ENCODE measurements at regions not wholly inside any gene's neighbourhood (a gene's known extent, or its start where the extent isn't known, plus 50 kb on each side); places are given as distances from the start of the nearest gene placed in this dataset.
A peak's percentile ranks its signal among the peaks of the same experiment; 100 is the strongest.

- Histone ChIP-seq H3K4me1 (ENCODE audit: insufficient read depth, low read length) (no peaks in the 10 kb centered on the region), H3F3A (ENCODE audit: low read length, unreplicated experiment) (no peaks in the 10 kb centered on the region), H3K36me3 (ENCODE audit: low read depth, low read length) (no peaks in the 10 kb centered on the region), H3K27me3 (ENCODE audit: low read length) (no peaks in the 10 kb centered on the region), H2AFZ (ENCODE audit: low read length) (no peak overlapping the region), H3K9me2 (replicated peaks; ENCODE audit: low read length) (no peaks in the 10 kb centered on the region), H3K27ac (ENCODE audit: low read length) (no peak overlapping the region), H3K4me2 (ENCODE audit: low read length) (no peak overlapping the region), H3K9me3 (ENCODE audit: low read length) (no peaks in the 10 kb centered on the region), H4K20me1 (ENCODE audit: low read length) (no peaks in the 10 kb centered on the region), H3K4me3 (ENCODE audit: low read length) (no peak overlapping the region), H3K79me2 (ENCODE audit: low read length) (no peaks in the 10 kb centered on the region), H3K9ac (ENCODE audit: low read length) (no peak overlapping the region)
- ChIA-PET CTCF (interaction anchor here (0.6 to 1.5 kb wide), 4 partner anchors 56 to 201 kb away, joined by 4 to 32 read pairs (median 4); no protein-coding TSS in a partner anchor), POLR2A (ENCODE audit: unreplicated experiment) (interaction anchor here (0.6 kb wide), 2 partner anchors 25 to 147 kb away, joined by 3 to 8 read pairs; no protein-coding TSS in a partner anchor)
- TF ChIP-seq, protein P1, sequence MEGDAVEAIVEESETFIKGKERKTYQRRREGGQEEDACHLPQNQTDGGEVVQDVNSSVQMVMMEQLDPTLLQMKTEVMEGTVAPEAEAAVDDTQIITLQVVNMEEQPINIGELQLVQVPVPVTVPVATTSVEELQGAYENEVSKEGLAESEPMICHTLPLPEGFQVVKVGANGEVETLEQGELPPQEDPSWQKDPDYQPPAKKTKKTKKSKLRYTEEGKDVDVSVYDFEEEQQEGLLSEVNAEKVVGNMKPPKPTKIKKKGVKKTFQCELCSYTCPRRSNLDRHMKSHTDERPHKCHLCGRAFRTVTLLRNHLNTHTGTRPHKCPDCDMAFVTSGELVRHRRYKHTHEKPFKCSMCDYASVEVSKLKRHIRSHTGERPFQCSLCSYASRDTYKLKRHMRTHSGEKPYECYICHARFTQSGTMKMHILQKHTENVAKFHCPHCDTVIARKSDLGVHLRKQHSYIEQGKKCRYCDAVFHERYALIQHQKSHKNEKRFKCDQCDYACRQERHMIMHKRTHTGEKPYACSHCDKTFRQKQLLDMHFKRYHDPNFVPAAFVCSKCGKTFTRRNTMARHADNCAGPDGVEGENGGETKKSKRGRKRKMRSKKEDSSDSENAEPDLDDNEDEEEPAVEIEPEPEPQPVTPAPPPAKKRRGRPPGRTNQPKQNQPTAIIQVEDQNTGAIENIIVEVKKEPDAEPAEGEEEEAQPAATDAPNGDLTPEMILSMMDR (conservative IDR thresholded peaks at IDR 0.05; ENCODE audit: low read depth, low read length) = peak; percentile 92
- no peak for TF ChIP-seq EZH2 (IDR thresholded peaks at IDR 0.05; ENCODE audit: low read length, unreplicated experiment)
- no TSS peak for BruUV-seq (replicated peaks)
- DNase-seq (peak; percentile 77), ATAC-seq (peak; percentile 100)
- intact Hi-C loops (cut with micrococcal nuclease) = loop anchor here (1.0 to 5.0 kb wide), 6 partner anchors 21 to 205 kb away; partner anchors contain the start of gene WLS
Observed at GRCh38 chr1:68321084-68321685, 88.9 kb upstream of the WLS start.

DNA sequence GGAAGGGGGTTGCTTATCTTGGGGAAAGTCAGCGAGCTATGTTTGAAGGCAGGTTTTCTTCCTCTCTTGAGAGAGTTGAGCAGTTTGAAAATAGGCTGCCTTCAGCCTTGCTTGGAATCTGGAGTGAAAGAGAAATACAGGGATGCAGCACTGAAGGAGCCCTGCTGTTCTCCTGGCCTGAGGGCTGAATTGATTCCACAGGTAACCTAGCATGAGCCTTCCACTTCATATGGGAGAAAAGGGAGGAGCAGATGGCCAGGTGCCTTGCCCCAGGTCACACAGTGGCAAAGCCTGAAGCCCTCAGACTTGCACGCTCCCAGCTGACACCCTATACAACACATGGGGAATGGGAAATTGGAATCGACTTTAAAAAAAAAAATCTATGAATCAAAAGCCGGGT is 88.0 kb upstream of the WLS start:
- Histone ChIP-seq H3K27me3 (ENCODE audit: low read length) (no peaks in the 10 kb centered on the region), H3K9me2 (replicated peaks; ENCODE audit: low read length) (no peaks in the 10 kb centered on the region), H4K20me1 (ENCODE audit: low read length) (no peaks in the 10 kb centered on the region), H3K4me1 (ENCODE audit: insufficient read depth, low read length) (no peaks in the 10 kb centered on the region), H3K4me2 (ENCODE audit: low read length) (no peak overlapping the region), H3K9me3 (ENCODE audit: low read length) (no peaks in the 10 kb centered on the region), H3K9ac (ENCODE audit: low read length) (no peak overlapping the region), H3K79me2 (ENCODE audit: low read length) (no peaks in the 10 kb centered on the region), H3F3A (ENCODE audit: low read length, unreplicated experiment) (no peaks in the 10 kb centered on the region), H2AFZ (ENCODE audit: low read length) (no peak overlapping the region), H3K27ac (ENCODE audit: low read length) (no peak overlapping the region), H3K4me3 (ENCODE audit: low read length) (no peak overlapping the region), H3K36me3 (ENCODE audit: low read depth, low read length) (no peaks in the 10 kb centered on the region)
- DNase-seq (no peak), ATAC-seq (no peak)
- ChIA-PET POLR2A (ENCODE audit: unreplicated experiment) (no interaction called here), CTCF (interaction anchor here (1.5 kb wide), 2 partner anchors 122 to 200 kb away, joined by 4 to 32 read pairs; no protein-coding TSS in a partner anchor)
- no TSS peak for BruUV-seq (replicated peaks)
- intact Hi-C loops (cut with micrococcal nuclease) = loop anchor here (2.0 to 5.0 kb wide), 2 partner anchors 64 to 88 kb away; partner anchors contain the start of gene WLS
- TF ChIP-seq, protein P1 (conservative IDR thresholded peaks at IDR 0.05; ENCODE audit: low read depth, low read length) = no peak
- TF ChIP-seq EZH2 (IDR thresholded peaks at IDR 0.05; ENCODE audit: low read length, unreplicated experiment) (no peak), EZH2phosphoT487 (IDR thresholded peaks at IDR 0.05; ENCODE audit: borderline replicate concordance, low read length) (no peak)

DNA sequence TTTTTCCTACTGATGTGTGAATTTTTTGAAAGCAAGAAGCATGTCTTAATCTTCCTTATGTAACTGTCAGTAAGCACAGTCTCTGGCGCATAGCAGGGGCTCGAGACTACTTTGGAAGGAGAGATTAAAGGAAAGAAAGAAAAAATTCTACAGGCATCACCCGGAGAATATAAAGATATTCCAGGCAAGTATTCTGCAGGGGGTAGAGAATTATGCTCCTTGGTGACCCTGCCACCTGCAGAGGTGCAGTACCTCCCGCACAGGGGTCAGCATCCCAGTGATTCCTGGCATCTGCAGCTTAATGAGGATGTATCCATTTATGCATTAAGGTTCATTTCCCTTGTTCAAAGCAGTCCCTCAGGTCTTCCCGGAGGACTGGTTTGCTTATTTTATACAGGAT is 87.6 kb upstream of the WLS start:
- H3K9me2 ChIP-seq (replicated peaks; ENCODE audit: low read length) = no peaks in the 10 kb centered on the region
- H3K4me2 ChIP-seq (ENCODE audit: low read length) = no peak overlapping the region
- H3F3A ChIP-seq (ENCODE audit: low read length, unreplicated experiment) = no peaks in the 10 kb centered on the region
- no peak overlapping the region for H2AFZ ChIP-seq (ENCODE audit: low read length)
- intact Hi-C loops (cut with micrococcal nuclease) = loop anchor here (2.0 to 5.0 kb wide), 3 partner anchors 45 to 88 kb away; partner anchors contain the start of gene WLS
- H3K9me3 ChIP-seq (ENCODE audit: low read length) = no peaks in the 10 kb centered on the region
- ChIA-PET CTCF (interaction anchor here (0.7 to 1.0 kb wide), 2 partner anchors 122 to 199 kb away, joined by 3 to 4 read pairs; no protein-coding TSS in a partner anchor), POLR2A (ENCODE audit: unreplicated experiment) (no interaction called here)
- H3K9ac ChIP-seq (ENCODE audit: low read length) = no peak overlapping the region
- no peaks in the 10 kb centered on the region for H3K36me3 ChIP-seq (ENCODE audit: low read depth, low read length)
- no TSS peak for BruUV-seq (replicated peaks)
- ATAC-seq (no peak), DNase-seq (no peak)
- TF ChIP-seq EZH2 (IDR thresholded peaks at IDR 0.05; ENCODE audit: low read length, unreplicated experiment) (no peak), EZH2phosphoT487 (IDR thresholded peaks at IDR 0.05; ENCODE audit: borderline replicate concordance, low read length) (no peak)
- TF ChIP-seq, protein P1 (conservative IDR thresholded peaks at IDR 0.05; ENCODE audit: low read depth, low read length) = no peak
- H3K79me2 ChIP-seq (ENCODE audit: low read length) = no peaks in the 10 kb centered on the region
- H4K20me1 ChIP-seq (ENCODE audit: low read length) = no peaks in the 10 kb centered on the region
- H3K4me1 ChIP-seq (ENCODE audit: insufficient read depth, low read length) = 0 out of 2 replicates have a peak, but pooled peaks cover under 1% of the 10 kb centered on the region
- no peak overlapping the region for H3K27ac ChIP-seq (ENCODE audit: low read length)
- no peak overlapping the region for H3K4me3 ChIP-seq (ENCODE audit: low read length)
- no peaks in the 10 kb centered on the region for H3K27me3 ChIP-seq (ENCODE audit: low read length)
